ENCODE measurements at regions not wholly inside any gene's neighbourhood (a gene's known extent, or its start where the extent isn't known, plus 50 kb on each side); places are given as distances from the start of the nearest gene placed in this dataset.

- no peak for DNase-seq (ENCODE audit: low read depth)
- no peak overlapping the region for H3K4me3 ChIP-seq (ENCODE audit: low read depth, low read length)
Observed at GRCh38 chr1:60153961-60154360, 80.4 kb upstream of the C1orf87 start.

GRCh38 chr1:60152891-60153290, 79.3 kb upstream of the C1orf87 start:
- H3K4me3 ChIP-seq (ENCODE audit: low read depth, low read length): no peak overlapping the region
- no peak for DNase-seq (ENCODE audit: low read depth)

- DNase-seq (ENCODE audit: low read depth): no peak
- H3K4me3 ChIP-seq (ENCODE audit: low read depth, low read length): no peak overlapping the region
Observed at GRCh38 chr1:60151311-60151710, 77.7 kb upstream of the C1orf87 start.

- no peak for DNase-seq (ENCODE audit: low read depth)
- H3K4me3 ChIP-seq (ENCODE audit: low read depth, low read length): no peak overlapping the region
Observed at GRCh38 chr1:60149251-60149650, 75.7 kb upstream of the C1orf87 start.

- H3K4me3 ChIP-seq (ENCODE audit: low read depth, low read length): no peak overlapping the region
- no peak for DNase-seq (ENCODE audit: low read depth)
Observed at GRCh38 chr1:60146884-60147283, 73.3 kb upstream of the C1orf87 start.

GRCh38 chr1:60145771-60146170, 72.2 kb upstream of the C1orf87 start:
- DNase-seq (ENCODE audit: low read depth): no peak

GRCh38 chr1:60141743-60142142, 68.2 kb upstream of the C1orf87 start:
- no peak for DNase-seq (ENCODE audit: low read depth)
- H3K4me3 ChIP-seq (ENCODE audit: low read depth, low read length): no peak overlapping the region

More at GRCh38 chr1:60145771-60146170, 72.2 kb upstream of the C1orf87 start:
- H3K4me3 ChIP-seq (ENCODE audit: low read depth, low read length): no peak overlapping the region

- H3K4me3 ChIP-seq (ENCODE audit: low read depth, low read length): no peak overlapping the region
- DNase-seq (ENCODE audit: low read depth): no peak
Observed at GRCh38 chr1:60141276-60141675, 67.7 kb upstream of the C1orf87 start.

GRCh38 chr1:60137406-60137805, 63.8 kb upstream of the C1orf87 start:
- no peak overlapping the region for H3K4me3 ChIP-seq (ENCODE audit: low read depth, low read length)
- DNase-seq (ENCODE audit: low read depth): no peak

- no peak for DNase-seq (ENCODE audit: low read depth)
Observed at GRCh38 chr1:60136395-60136794, 62.8 kb upstream of the C1orf87 start.

GRCh38 chr1:60134716-60135115, 61.1 kb upstream of the C1orf87 start:
- no peak overlapping the region for H3K4me3 ChIP-seq (ENCODE audit: low read depth, low read length)
- DNase-seq (ENCODE audit: low read depth): no peak

More at GRCh38 chr1:60136395-60136794, 62.8 kb upstream of the C1orf87 start:
- H3K4me3 ChIP-seq (ENCODE audit: low read depth, low read length): no peak overlapping the region

GRCh38 chr1:60133848-60134247, 60.3 kb upstream of the C1orf87 start:
- no peak overlapping the region for H3K4me3 ChIP-seq (ENCODE audit: low read depth, low read length)
- DNase-seq (ENCODE audit: low read depth): peak; percentile 68

GRCh38 chr1:60133000-60133673, 59.6 kb upstream of the C1orf87 start:
- peak; percentile 74 for DNase-seq (ENCODE audit: low read depth)
- H3K4me3 ChIP-seq (ENCODE audit: low read depth, low read length): no peak overlapping the region

- DNase-seq (ENCODE audit: low read depth): no peak
- no peak overlapping the region for H3K4me3 ChIP-seq (ENCODE audit: low read depth, low read length)
Observed at GRCh38 chr1:60132108-60132507, 58.5 kb upstream of the C1orf87 start.

- peak; percentile 15 for DNase-seq (ENCODE audit: low read depth)
- H3K4me3 ChIP-seq (ENCODE audit: low read depth, low read length): no peak overlapping the region
Observed at GRCh38 chr1:60130703-60131102, 57.1 kb upstream of the C1orf87 start.

- no peak overlapping the region for H3K4me3 ChIP-seq (ENCODE audit: low read depth, low read length)
Observed at GRCh38 chr1:60129911-60130310, 56.3 kb upstream of the C1orf87 start.

GRCh38 chr1:60126723-60127122, 53.2 kb upstream of the C1orf87 start:
- no peak overlapping the region for H3K4me3 ChIP-seq (ENCODE audit: low read depth, low read length)
- DNase-seq (ENCODE audit: low read depth): no peak

More at GRCh38 chr1:60129911-60130310, 56.3 kb upstream of the C1orf87 start:
- no peak for DNase-seq (ENCODE audit: low read depth)

Measured in skeletal muscle cell (primary cell).